CD1c-positive myeloid dendritic cell (primary cell): ENCODE measurements at regions not wholly inside any gene's neighbourhood (a gene's known extent, or its start where the extent isn't known, plus 50 kb on each side); places are given as distances from the start of the nearest gene placed in this dataset.

Experiments used
- DNase-seq: peaks from one replicate; pipeline ENCODE4 v3.0.0-alpha.2; 2016; ENCODE audit errors: extremely low spot score

GRCh38 chr22:47588578-47588960 is 826.1 kb downstream of the TBC1D22A start:
- no peak for DNase-seq

DNA sequence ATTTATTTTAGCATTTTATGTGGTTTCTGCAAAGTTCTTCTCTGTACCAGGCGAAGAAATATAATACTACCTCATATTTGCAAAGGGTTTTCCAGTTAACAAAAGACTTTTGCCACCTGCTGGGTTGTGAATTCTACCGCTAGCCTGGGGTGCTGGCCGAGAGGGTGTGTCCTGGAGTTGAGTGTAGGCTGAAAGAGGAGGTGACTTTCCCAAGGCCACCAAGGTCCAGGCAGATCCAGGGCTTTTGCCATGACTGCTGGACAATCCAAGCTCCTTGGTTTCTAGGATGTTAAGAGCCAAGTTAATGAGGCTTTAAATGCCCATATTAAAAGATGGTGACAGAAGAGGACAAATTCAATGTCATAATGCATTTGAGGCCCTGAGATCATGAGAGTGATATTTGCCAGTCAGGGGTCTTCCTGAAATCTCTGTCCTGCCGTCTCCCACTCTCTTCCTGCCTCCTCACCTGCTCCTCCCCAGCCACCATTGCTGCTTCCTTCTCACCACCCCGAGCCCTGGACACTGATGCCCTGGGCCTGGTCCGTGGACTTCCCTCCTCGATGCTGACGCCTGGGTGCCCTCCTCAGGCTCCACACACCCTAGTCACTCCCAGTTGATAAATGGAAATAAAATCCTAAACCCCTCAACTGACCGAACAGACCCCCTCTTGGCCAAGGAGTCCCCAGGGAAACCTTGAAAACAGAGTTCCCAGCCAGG is 825.6 kb downstream of the TBC1D22A start:
- DNase-seq = no peak

- no peak for DNase-seq
These were observed 824.9 kb downstream of the TBC1D22A start for GRCh38 chr22:47587361-47587760.

GRCh38 chr22:47586946-47587345 is 824.5 kb downstream of the TBC1D22A start:
- no peak for DNase-seq

DNA sequence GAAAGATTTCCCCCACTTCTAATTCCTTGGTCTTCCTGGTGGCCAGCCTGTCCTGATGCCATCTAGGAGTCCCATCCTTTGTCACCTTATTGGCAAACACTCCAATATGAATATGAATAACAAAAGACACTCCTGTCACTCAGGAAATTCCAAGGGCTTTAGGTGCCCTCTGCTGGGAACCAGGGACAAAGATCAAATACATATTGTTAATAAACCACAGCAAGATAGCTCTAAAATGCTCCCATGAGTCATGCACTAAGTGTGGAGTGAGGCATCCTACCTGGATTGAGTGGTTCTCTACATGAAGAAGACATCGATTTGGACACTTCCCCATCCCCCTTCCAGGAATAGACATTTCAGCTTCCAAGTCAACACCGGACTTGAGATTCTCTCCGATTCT is 823.6 kb downstream of the TBC1D22A start:
- DNase-seq = no peak

DNA sequence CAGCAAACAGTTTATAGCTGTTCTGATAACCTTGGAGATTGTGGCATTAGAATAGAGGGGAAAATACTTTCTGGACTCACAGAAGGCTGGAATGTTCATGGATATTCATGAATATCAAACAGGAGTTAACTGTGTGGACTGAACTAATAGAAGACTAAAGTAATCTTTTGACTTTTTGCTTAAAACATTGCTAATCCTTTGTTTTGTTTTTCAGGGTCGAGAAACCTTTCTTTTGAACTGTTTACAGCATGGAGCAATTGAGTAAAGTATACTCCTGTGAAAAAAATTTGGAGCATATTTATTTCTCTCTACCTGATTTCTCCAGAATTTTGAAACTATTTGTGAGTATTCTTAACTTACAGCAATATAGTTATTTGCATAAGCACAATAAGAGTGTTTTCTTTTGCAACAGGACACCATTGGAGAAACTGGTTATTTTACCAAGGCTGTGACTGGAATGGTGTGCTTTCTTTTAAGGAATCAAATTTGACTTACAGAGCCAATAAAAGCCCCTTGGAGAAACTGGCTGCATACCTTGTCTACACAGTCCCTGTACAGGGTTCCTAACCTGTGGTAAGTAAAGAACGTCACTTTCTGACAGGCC is 821.6 kb downstream of the TBC1D22A start:
- DNase-seq = no peak

DNA sequence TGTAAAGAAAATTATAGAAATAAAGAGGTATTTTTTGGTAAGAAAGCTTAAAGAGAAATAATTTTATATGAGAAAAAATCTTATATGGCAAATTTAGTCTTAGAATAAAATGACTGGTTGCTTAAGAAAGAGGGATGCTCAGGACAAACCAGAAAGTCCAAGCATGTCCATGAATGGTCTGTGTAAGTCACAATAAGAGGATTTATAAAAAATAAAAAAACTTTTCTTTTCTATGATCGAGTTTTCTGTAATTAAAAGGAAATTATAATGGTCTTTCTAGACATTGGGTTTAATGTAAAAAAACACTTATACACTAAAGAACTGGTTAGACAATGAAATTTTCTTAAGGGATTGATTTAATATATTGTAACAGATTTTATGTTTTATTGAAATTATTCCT is 819.6 kb downstream of the TBC1D22A start:
- DNase-seq = no peak

DNA sequence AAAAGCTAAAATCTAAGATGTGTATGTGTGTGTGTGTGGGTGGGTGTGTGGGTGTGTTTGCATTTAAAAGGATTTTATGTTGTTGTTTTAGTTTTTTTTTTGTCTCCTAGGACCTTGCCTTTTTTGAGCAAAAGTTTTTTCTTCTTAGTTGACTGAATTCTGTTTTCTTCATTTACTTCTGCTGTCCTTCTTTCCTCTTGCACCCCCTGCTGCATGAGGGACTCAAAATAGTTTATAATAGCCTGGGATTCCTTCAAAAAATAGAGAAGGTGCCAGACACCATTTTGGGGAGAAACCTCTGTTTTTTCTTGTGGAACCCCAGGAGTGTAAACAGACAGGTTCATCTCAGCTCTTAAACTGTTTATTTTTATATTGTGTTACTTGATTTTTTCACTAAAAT is 817.7 kb downstream of the TBC1D22A start:
- DNase-seq = no peak

DNA sequence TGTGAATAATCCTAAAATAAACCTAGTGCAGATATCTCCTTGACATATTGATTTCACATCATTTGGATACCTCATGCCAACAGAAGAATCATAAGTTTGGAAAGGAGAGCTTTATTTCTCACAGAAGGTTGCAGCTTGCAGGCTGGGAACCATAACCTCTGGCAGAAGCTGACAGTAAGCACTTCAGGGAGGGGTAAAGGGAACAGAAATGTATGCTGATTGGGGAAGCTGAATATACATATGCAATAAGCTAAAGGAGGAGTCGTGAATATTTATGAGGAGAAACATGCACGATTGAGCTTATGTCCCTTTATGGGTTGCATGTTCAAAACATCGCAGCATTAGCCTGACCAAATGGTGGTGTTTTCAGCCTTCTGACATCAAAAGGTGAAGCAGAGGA is 814.5 kb downstream of the TBC1D22A start:
- DNase-seq = no peak

DNA sequence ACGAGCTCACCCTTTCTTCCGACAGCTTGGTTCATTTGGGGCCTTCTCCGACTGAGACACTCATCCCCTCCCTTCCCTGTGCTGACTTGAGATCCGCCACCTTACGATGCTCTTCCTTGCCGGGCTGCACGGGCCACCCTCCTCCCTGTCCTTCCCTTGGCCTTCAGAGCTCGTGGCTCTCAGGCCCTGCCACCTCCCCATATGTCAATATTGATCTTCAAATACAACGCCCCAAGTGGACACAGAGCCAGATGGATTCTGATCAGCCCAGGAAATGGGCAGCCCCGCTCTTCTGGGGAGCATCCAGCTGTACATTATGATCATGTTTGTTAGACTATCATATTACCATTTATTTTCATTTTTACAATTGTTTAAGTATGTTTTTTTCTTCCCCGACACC is 812.8 kb downstream of the TBC1D22A start:
- no peak for DNase-seq

DNA sequence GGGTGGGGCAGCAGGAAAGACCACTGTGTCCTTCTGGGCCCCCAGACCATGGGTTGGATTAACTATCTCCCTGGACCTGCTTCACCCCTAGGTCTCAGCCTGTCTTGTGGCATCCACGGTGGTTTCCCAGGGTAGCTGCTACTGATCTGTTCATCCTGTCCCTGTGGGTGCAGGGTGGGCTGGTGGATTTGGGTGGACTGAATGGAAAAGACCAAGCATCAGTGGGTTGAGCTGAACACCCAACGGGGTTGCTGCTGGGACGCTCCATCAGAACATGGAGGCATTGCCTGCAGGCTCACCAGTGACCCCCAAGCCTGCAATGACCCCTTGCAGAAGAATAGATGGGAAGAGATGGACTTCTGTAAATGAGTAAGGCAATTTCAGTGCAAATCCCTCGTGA is 812.1 kb downstream of the TBC1D22A start:
- no peak for DNase-seq

GRCh38 chr22:47573141-47573540 is 810.7 kb downstream of the TBC1D22A start:
- no peak for DNase-seq

DNA sequence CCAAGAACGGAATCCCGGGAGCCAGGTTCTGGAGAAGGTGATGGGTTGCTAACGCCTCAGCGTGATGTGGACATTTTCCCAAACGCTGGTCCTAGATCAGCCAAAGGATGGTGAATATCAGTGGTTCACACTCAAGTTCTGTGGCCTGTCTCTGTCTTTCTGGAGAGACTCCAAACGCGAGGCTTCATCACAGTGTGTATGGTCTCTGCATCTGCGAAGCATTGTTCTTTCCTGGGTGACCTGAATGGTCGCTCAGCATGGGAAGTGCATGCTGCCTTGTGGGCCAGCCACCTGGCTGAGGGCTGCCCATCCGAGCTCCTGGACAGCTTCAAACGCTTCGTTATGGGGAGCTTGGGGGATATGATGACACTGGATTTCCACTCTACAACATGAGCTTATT is 810.0 kb downstream of the TBC1D22A start:
- DNase-seq = no peak

- DNase-seq = no peak
These were observed 809.2 kb downstream of the TBC1D22A start for GRCh38 chr22:47571616-47572015.

DNA sequence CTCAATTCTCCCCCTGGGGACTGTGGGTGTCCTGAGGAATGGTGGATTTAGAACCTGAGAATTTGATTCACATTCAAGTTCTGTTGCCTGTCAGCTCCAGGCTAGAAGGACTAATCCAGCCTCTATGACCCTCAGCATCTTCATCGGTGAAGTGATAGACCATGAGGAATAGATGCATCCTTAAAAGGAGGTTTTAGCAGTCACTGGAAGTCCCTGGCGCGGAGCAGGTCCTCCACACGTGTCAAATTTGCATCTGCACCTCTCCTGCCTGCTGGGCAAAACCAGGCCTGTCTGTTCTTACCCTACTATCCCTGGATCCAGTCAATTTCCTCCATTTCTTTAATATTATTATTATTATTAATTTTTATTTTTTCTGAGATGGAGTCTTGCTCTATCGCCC is 808.4 kb downstream of the TBC1D22A start:
- DNase-seq = no peak

GRCh38 chr22:47570300-47570685 is 807.8 kb downstream of the TBC1D22A start:
- DNase-seq = no peak

DNA sequence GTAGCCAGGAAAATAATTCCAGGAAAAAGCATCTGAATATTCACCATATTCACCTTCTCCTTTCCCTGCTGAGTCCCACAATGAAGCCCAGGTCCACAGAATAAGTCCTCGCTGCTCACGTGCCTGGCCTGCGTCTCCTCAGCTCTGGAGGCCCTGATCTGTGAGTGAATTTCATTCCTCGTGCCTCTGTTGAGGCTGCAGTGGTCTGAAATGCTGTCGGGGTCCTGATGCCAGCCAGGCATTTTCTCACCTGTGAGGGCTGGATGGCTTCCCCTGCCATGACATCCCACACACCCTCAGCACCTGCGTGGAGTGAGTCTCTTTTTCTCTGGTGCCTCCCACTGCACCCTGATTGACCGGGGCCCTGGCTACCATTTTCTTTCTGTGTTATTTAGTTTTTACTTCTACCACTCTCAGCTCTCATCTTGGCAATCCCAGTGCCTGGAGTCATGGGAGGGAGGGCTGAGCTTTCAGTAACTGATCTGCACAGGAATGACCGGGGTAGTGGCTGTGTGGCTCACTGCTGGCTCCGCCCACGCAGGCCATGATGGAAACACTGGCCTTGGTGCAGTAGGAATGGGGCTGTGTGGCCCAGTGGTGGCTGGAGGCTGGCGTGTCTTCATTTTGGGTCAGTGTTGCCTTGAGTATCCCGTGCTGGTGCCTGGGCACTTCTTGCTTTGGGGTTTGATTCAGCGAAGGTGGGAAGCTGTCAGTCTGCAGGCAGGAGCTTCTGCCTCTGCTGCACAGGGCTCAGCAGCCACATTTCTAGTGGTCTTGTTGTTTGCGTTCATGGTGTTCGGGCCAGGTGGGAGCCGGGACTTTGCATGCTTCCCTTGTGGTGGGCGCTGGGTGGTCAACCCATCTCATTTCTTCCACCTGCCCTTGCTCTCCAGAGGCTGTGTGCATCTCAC is 807.2 kb downstream of the TBC1D22A start:
- DNase-seq = no peak

GRCh38 chr22:47568700-47569099 is 806.2 kb downstream of the TBC1D22A start:
- no peak for DNase-seq

- no peak for DNase-seq
These were observed 805.0 kb downstream of the TBC1D22A start for GRCh38 chr22:47567126-47568090.

DNA sequence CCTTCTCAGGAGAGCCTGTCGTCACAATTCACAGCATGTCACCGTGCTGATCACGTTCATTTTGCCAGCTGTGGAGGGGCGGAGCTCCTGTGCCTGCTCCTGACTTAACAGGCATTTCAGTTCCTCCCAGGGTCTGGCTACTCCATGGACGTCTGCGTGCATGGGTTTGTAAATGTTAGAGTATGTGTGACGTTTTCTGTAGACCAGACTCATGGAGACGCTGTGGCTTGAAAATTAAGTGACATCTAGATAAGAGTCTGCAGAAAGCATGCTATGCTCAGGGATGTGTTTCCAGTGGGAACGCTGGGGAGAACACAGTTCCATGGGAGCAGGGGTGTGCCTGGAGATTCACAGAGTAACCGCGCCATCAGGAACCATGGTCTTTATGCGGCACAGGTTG is 804.0 kb downstream of the TBC1D22A start:
- no peak for DNase-seq

DNA sequence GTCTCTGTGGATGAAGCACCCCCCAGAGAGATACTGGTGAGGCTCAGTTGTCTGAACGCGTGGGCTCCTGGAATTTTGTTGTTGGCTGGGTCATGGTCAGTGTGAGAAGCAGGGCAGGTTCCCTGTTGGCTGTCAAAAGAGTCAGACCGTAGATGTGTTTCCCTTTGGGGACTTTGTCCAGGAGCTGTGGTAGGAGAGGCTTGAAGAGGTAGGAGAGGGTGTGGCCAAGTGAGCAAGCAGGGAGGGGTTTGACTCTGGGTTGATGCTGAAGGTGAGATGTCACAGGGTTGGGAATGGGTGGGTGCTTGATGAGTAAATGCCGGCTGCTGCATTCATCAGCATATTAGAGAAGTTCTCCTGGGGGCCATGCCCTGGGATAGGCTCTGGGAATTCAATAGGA is 803.2 kb downstream of the TBC1D22A start:
- DNase-seq = no peak
